ENCODE measurements at regions not wholly inside any gene's neighbourhood (a gene's known extent, or its start where the extent isn't known, plus 50 kb on each side); places are given as distances from the start of the nearest gene placed in this dataset.
"Not testable (repeated sequence)": the region's sequence is repeated elsewhere in the genome, so short reads cannot be mapped to it uniquely, and the experiment has no call there.

DNA sequence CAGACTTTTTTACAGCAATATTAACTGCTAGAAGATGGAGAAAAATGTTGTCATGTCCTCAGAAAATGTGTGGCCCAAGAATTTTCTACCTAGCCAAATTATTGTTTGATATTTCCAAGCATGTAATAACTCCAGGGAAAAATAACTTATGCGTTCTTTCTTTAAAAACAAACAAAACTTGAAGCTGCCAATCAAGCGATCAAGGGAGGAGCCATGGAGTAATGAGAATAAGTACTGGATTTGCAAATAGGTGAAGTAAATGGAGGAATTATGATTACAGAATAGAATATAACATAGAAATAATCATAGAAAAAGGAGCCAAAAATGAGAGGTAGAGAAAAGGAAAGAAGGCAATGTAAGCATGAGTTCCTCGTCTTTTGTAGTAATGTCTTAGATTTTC is 225.3 kb downstream of the DLEU7 start:
- no peak overlapping the region for H3K27ac ChIP-seq
- TF ChIP-seq, protein P1, sequence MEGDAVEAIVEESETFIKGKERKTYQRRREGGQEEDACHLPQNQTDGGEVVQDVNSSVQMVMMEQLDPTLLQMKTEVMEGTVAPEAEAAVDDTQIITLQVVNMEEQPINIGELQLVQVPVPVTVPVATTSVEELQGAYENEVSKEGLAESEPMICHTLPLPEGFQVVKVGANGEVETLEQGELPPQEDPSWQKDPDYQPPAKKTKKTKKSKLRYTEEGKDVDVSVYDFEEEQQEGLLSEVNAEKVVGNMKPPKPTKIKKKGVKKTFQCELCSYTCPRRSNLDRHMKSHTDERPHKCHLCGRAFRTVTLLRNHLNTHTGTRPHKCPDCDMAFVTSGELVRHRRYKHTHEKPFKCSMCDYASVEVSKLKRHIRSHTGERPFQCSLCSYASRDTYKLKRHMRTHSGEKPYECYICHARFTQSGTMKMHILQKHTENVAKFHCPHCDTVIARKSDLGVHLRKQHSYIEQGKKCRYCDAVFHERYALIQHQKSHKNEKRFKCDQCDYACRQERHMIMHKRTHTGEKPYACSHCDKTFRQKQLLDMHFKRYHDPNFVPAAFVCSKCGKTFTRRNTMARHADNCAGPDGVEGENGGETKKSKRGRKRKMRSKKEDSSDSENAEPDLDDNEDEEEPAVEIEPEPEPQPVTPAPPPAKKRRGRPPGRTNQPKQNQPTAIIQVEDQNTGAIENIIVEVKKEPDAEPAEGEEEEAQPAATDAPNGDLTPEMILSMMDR (conservative IDR thresholded peaks at IDR 0.05) = no peak

DNA sequence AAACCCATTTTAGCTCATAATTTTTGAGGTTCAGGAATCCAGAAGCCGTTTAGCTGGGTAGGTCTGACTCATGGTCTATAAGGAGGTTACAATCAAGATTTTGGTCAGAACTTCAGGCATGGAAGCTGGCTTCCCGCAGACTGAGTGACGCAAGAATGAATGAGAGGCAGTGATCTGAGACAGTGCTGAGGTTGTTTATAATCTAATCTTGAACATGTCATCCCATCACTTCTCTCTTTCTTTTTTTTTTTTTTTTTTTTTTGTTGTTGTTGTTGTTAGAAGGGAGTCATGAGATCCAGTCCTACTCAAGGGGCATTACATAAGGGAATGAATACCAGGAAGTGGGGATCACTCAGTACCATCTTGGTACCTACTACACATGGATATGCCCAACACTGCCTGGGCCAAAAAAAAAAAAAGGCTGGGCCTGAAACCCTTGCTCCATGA is 217.4 kb downstream of the DLEU7 start:
- H3K27ac ChIP-seq = no peak overlapping the region
- TF ChIP-seq, protein P1 (conservative IDR thresholded peaks at IDR 0.05) = no peak

DNA sequence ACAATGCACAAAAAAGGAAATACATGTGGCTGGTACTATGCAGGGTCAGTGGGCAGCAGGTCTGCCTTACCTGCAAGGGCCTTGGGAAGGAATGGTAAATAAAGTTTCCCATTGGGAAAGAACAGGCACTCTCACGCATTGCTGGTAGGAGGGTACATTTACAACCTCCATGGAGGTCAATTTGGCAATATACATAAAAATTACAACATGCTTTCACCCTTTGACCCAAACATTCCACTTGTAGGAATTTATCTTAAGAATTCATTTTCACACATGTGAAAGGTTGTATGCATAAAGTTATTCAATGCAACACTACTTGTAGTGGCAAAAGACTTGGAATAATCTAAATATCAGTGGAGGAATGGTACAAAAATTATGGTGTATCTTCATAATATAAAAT is 216.4 kb downstream of the DLEU7 start:
- H3K27ac ChIP-seq = no peak overlapping the region

DNA sequence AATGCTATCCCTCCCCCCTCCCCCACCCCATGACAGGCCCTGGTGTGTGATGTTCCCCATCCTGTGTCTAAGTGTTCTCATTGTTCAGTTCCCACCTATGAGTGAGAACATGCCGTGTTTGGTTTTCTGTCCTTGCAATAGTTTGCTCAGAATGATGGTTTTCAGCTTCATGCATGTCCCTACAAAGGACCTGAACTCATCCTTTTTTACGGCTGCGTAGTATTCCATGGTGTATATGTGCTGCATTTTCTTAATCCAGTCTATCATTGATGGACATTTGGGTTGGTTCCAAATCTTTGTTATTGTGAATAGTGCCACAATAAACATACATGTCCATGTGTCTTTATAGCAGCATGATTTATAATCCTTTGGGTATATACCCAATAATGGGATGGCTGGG is 215.0 kb downstream of the DLEU7 start:
- H3K27ac ChIP-seq = not testable (repeated sequence)

More for the DNA sequence above, 216.4 kb downstream of the DLEU7 start:
- TF ChIP-seq, protein P1 (conservative IDR thresholded peaks at IDR 0.05) = no peak

DNA sequence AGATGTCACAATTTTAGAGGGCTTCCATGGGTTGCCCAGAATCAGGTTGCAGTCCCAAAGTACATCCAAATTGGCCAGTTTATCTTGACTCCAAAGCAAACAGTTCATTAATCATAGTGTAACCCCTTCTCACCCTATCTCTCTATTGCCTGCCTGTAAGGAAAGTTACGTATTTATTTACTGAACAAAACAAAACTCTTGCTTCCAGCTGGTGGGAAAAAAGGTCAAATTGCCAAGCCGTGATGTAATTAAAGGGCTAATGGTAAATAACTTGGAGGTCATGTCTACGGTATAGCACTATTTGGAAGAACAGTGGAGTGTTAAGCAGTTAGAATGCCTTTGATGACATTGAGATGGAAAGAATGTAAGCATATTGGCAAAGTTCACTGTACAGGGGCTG is 214.0 kb downstream of the DLEU7 start:
- H3K27ac ChIP-seq = no peak overlapping the region
- TF ChIP-seq, protein P1 (conservative IDR thresholded peaks at IDR 0.05) = no peak

DNA sequence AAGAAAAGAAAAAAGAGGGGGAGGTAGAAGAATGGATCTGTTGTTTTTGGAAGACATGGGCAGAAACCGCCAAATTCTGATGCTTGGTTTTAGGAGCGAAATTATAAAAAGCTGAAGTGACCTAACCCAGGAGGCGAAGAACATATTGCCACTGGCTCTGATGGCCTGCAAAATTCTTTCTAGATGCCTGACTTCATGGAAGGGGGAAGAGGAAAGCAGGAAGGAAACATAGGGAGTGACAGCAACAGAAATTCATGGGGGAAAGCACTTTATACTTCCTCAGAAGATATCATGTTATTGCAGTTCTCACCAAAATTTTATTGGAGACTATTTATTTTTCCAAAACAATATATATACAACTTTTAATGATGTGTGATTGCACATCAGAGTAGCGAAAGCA is 213.5 kb downstream of the DLEU7 start:
- TF ChIP-seq, protein P1 (conservative IDR thresholded peaks at IDR 0.05) = no peak
- no peak overlapping the region for H3K27ac ChIP-seq

DNA sequence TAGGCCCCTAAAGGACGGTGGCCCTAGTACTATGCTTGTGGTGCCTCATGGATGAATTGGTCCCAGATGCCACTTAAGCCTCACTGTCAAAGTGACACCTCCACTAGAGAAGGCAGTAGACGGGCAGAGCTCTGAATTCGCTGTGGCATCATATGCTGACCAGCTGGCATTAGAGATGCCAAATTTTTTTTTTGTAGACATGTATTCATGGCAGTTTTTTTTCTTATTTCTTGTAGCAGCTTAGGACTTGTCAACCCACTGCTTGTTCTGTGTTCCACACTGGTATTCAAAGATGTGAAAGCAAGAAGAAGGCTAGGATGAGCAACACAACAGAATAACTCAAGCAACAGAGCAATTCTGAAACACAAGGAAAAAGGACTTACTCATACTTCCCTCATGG is 212.5 kb downstream of the DLEU7 start:
- TF ChIP-seq, protein P1 (conservative IDR thresholded peaks at IDR 0.05) = no peak
- no peak overlapping the region for H3K27ac ChIP-seq

DNA sequence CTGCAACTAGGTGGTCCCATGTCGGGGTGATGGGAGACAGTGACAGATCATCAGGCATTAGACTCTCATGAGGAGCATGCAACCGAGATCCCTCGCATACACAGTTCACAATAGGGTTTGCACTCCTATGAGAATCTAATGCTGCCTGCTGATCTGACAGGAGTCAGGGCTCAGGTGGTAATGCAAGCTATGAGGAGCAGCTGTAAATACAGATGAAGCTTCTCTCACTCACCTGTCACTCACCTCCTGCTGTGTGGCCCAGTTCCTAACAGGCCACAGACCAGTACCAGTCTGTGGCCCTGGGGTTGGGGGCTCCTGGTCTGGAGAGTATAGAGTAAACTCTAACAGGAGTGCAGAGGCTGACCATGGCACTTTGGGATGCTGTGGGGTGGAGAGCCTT is 209.2 kb downstream of the DLEU7 start:
- TF ChIP-seq, protein P1 (conservative IDR thresholded peaks at IDR 0.05) = no peak
- H3K27ac ChIP-seq = no peak overlapping the region
